ENCODE measurements at regions not wholly inside any gene's neighbourhood (a gene's known extent, or its start where the extent isn't known, plus 50 kb on each side); places are given as distances from the start of the nearest gene placed in this dataset.

GRCh38 chrY:9922035-9922434, 394.4 kb downstream of the TSPY10 start:
- Histone ChIP-seq H4K20me1 (ENCODE audit: insufficient read depth, low read length) (no peaks in the 10 kb centered on the region), H3K36me3 (ENCODE audit: insufficient read depth, low read length) (no peaks in the 10 kb centered on the region), H3K4me3 (ENCODE audit: low read depth, low read length, poor library complexity, severe bottlenecking) (no peak overlapping the region), H3K9me3 (ENCODE audit: low read length) (no peaks in the 10 kb centered on the region), H3K79me2 (ENCODE audit: insufficient read depth, low read depth, low read length) (no peaks in the 10 kb centered on the region), H3K4me2 (ENCODE audit: low read length) (no peak overlapping the region), H3K4me1 (ENCODE audit: insufficient read depth, low read length, poor library complexity, severe bottlenecking) (no peaks in the 10 kb centered on the region), H3K27ac (ENCODE audit: low read depth, low read length, poor library complexity, severe bottlenecking) (no peak overlapping the region), H3K9me2 (ENCODE audit: insufficient read depth, low read length) (no peaks in the 10 kb centered on the region), H2AFZ (ENCODE audit: low read length) (no peak overlapping the region)
- CTCF ChIA-PET (ENCODE audit: unreplicated experiment) = no interaction called here
- BruUV-seq (replicated peaks) = no TSS peak
- no peak for TF ChIP-seq EZH2phosphoT487 (IDR thresholded peaks at IDR 0.05; ENCODE audit: borderline replicate concordance, low read depth, low read length)
- TF ChIP-seq CTCF (conservative IDR thresholded peaks at IDR 0.05; ENCODE audit: low read length) = no peak
- intact Hi-C loops (cut with micrococcal nuclease; ENCODE audit: unreplicated experiment) = no loop called here
- no peak for DNase-seq (ENCODE audit: low spot score)
- POLR2A ChIA-PET = no interaction called here

- Histone ChIP-seq H2AFZ (ENCODE audit: low read length) (no peak overlapping the region), H3K9me2 (ENCODE audit: insufficient read depth, low read length) (no peaks in the 10 kb centered on the region), H3K9me3 (ENCODE audit: low read length) (no peaks in the 10 kb centered on the region), H3K4me1 (ENCODE audit: insufficient read depth, low read length, poor library complexity, severe bottlenecking) (no peaks in the 10 kb centered on the region), H3K79me2 (ENCODE audit: insufficient read depth, low read depth, low read length) (no peaks in the 10 kb centered on the region), H4K20me1 (ENCODE audit: insufficient read depth, low read length) (no peaks in the 10 kb centered on the region), H3K4me3 (ENCODE audit: low read depth, low read length, poor library complexity, severe bottlenecking) (no peak overlapping the region), H3K36me3 (ENCODE audit: insufficient read depth, low read length) (no peaks in the 10 kb centered on the region), H3K4me2 (ENCODE audit: low read length) (no peak overlapping the region), H3K27ac (ENCODE audit: low read depth, low read length, poor library complexity, severe bottlenecking) (no peak overlapping the region)
- TF ChIP-seq CTCF (conservative IDR thresholded peaks at IDR 0.05; ENCODE audit: low read length) (peak; percentile 18; the same call in 1 of the 2 replicates), EZH2phosphoT487 (IDR thresholded peaks at IDR 0.05; ENCODE audit: borderline replicate concordance, low read depth, low read length) (no peak)
- ChIA-PET CTCF (ENCODE audit: unreplicated experiment) (no interaction called here), POLR2A (no interaction called here)
- intact Hi-C loops (cut with micrococcal nuclease; ENCODE audit: unreplicated experiment) = no loop called here
- no TSS peak for BruUV-seq (replicated peaks)
- DNase-seq (ENCODE audit: low spot score) = no peak
Measured at GRCh38 chrY:9968381-9968780, 440.7 kb downstream of the TSPY10 start.
